Stimulated activated CD4-positive, alpha-beta T cell treated with anti-CD3 and anti-CD28 coated beads, Interleukin-15, amount 100 ng/mL, for 24 hours (primary cell): ENCODE measurements at regions not wholly inside any gene's neighbourhood (a gene's known extent, or its start where the extent isn't known, plus 50 kb on each side); places are given as distances from the start of the nearest gene placed in this dataset.

ENCODE experiments used
- DNase-seq: peaks from one replicate; pipeline ENCODE4 v3.0.0-alpha.2; 2020

- no peak for DNase-seq
Measured at GRCh38 chr16:6360641-6361040, 972.0 kb upstream of the RBFOX1 start.

GRCh38 chr16:6356911-6357310 is 975.7 kb upstream of the RBFOX1 start:
- DNase-seq, result no peak

- DNase-seq, result no peak
Measured at GRCh38 chr16:6349725-6350124, 982.9 kb upstream of the RBFOX1 start.

GRCh38 chr16:6345090-6345489 is 987.6 kb upstream of the RBFOX1 start:
- DNase-seq, result no peak

GRCh38 chr16:6343157-6343556 is 989.5 kb upstream of the RBFOX1 start:
- no peak for DNase-seq

GRCh38 chr16:6341981-6342380 is 990.7 kb upstream of the RBFOX1 start:
- DNase-seq, result no peak

- DNase-seq, result peak; percentile 14
Measured at GRCh38 chr16:6335072-6335471, 997.6 kb upstream of the RBFOX1 start.

- no peak for DNase-seq
Measured at GRCh38 chr16:6331770-6332169, 1000.9 kb upstream of the RBFOX1 start.

GRCh38 chr16:6317934-6318333 is 1014.7 kb upstream of the RBFOX1 start:
- DNase-seq, result no peak

GRCh38 chr16:6309271-6309670 is 1023.4 kb upstream of the RBFOX1 start:
- no peak for DNase-seq

GRCh38 chr16:6308176-6308575 is 1024.5 kb upstream of the RBFOX1 start:
- no peak for DNase-seq

GRCh38 chr16:6300523-6300922 is 1032.1 kb upstream of the RBFOX1 start:
- DNase-seq, result no peak

GRCh38 chr16:6297666-6298410 is 1034.8 kb upstream of the RBFOX1 start:
- DNase-seq, result no peak

- DNase-seq, result no peak
Measured at GRCh38 chr16:6286176-6286575, 1046.5 kb upstream of the RBFOX1 start.

GRCh38 chr16:6284731-6285130 is 1047.9 kb upstream of the RBFOX1 start:
- no peak for DNase-seq

GRCh38 chr16:6281994-6282393 is 1050.7 kb upstream of the RBFOX1 start:
- no peak for DNase-seq

GRCh38 chr16:6281274-6281673 is 1051.4 kb upstream of the RBFOX1 start:
- DNase-seq, result no peak

GRCh38 chr16:6280055-6280454 is 1052.6 kb upstream of the RBFOX1 start:
- no peak for DNase-seq

- DNase-seq, result no peak
Measured at GRCh38 chr16:6279286-6279685, 1053.4 kb upstream of the RBFOX1 start.

- no peak for DNase-seq
Measured at GRCh38 chr16:6274351-6274750, 1058.3 kb upstream of the RBFOX1 start.

GRCh38 chr16:6267682-6268081 is 1065.0 kb upstream of the RBFOX1 start:
- no peak for DNase-seq

GRCh38 chr16:6266703-6267102 is 1065.9 kb upstream of the RBFOX1 start:
- no peak for DNase-seq

GRCh38 chr16:6265968-6266367 is 1066.7 kb upstream of the RBFOX1 start:
- DNase-seq, result no peak

- no peak for DNase-seq
Measured at GRCh38 chr16:6258056-6258455, 1074.6 kb upstream of the RBFOX1 start.

GRCh38 chr16:6252541-6252940 is 1080.1 kb upstream of the RBFOX1 start:
- DNase-seq, result no peak
